Body of pancreas (tissue), 4 donors: ENCODE measurements at regions not wholly inside any gene's neighbourhood (a gene's known extent, or its start where the extent isn't known, plus 50 kb on each side); places are given as distances from the start of the nearest gene placed in this dataset.

Source experiments
- ATAC-seq: fragments of 150-250 bp; one replicate; pipeline ENCODE4 v1.9.1; 2016
- DNase-seq, 4 donors: peaks; one replicate each; pipeline ENCODE4 v3.0.0-alpha.2; 2019
- H3K27ac ChIP-seq, 4 donors: fragments of 200-600 bp; sonication (generic); 1 replicate in 3 of 4; 2 replicates in 1 of 4; pipeline versions ENCODE4 v1.5.1 to v1.6.1; 2016 to 2019; ENCODE audit warnings: mild to moderate bottlenecking in 1 of 4, mixed read lengths in 1 of 4, moderate library complexity in 1 of 4
- H3K27me3 ChIP-seq, 2 donors: fragments of 200-600 bp; sonication (generic); one replicate each; pipeline ENCODE4 v1.6.0; 2016; ENCODE audit warnings: mild to moderate bottlenecking in 1 of 2
- H3K36me3 ChIP-seq, 2 donors: fragments of 200-600 bp; sonication (generic); replicated peaks in 1 of 2; 2 replicates each; pipeline ENCODE4 v1.5.1; 2016; ENCODE audit warnings: low read depth in 2 of 2; ENCODE audit not compliant: insufficient read depth in 1 of 2
- H3K4me1 ChIP-seq: fragments of 200-600 bp; sonication (generic); one replicate; pipeline ENCODE4 v1.6.0; 2016
- H3K4me3 ChIP-seq, 2 donors: fragments of 200-600 bp; sonication (generic); 1 replicate in 1 of 2; 2 replicates in 1 of 2; pipeline ENCODE4 v1.5.1; 2016 to 2019
- H3K9me3 ChIP-seq, 3 donors: fragments of 200-600 bp; sonication (generic); 1 replicate in 2 of 3; 2 replicates in 1 of 3; pipeline ENCODE4 v1.5.1; 2016
- CTCF ChIP-seq, 7 experiments: fragments of 450-650 bp in 4 of 7; fragments of 200-600 bp in 3 of 7; sonication (generic) in 3 of 7; IDR thresholded peaks; one replicate each; pipeline ENCODE4 v1.5.1; 2016 to 2019; ENCODE audit warnings: antibody characterized with exemption in 7 of 7
- POLR2A ChIP-seq, 3 donors: fragments of 450-650 bp; IDR thresholded peaks; one replicate each; pipeline ENCODE4 v1.6.1; 2016; ENCODE audit warnings: antibody characterized with exemption in 3 of 3, mild to moderate bottlenecking in 2 of 3
- WGBS, 2 donors: methylation state at CpG; one replicate each; pipeline ENCODE4 v1.1.5; 2017; 5-methylcytosine and 5-hydroxymethylcytosine counted together
- intact Hi-C: fragments of 100-400 bp; cut with DNase I; formaldehyde crosslinking; loops from one replicate; pipeline ENCODE4 v1.15.1; 2023

GRCh38 chr2:106572541-106573450, 85.6 kb downstream of the CD8B2 start:
- ATAC-seq (no peak), DNase-seq (no peak)
- Histone ChIP-seq H3K4me1 (no peaks in the 10 kb centered on the region), H3K27ac (no peak overlapping the region), H3K36me3 (no peaks in the 10 kb centered on the region), H3K9me3 (no peaks in the 10 kb centered on the region), H3K27me3 (no peaks in the 10 kb centered on the region), H3K4me3 (no peak overlapping the region)
- TF ChIP-seq POLR2A (IDR thresholded peaks at IDR 0.05) (no peak), CTCF (IDR thresholded peaks at IDR 0.05) (peak in 1 of 7 experiments; percentile 8)
- intact Hi-C loops = no loop called here
- WGBS, 2 donors = 69 to 71% methylated on average over 8 of the region's 8 CpGs

GRCh38 chr2:106573773-106574172, 86.6 kb downstream of the CD8B2 start:
- intact Hi-C loops = no loop called here
- no peak for DNase-seq
- no peaks in the 10 kb centered on the region for H3K9me3 ChIP-seq
- H3K36me3 ChIP-seq = no peaks in the 10 kb centered on the region
- no peaks in the 10 kb centered on the region for H3K4me1 ChIP-seq
- H3K27me3 ChIP-seq = no peaks in the 10 kb centered on the region
- no peak for ATAC-seq
- H3K27ac ChIP-seq = no peak overlapping the region
- TF ChIP-seq POLR2A (IDR thresholded peaks at IDR 0.05) (no peak), CTCF (IDR thresholded peaks at IDR 0.05) (no peak)
- H3K4me3 ChIP-seq = no peak overlapping the region

- Histone ChIP-seq H3K9me3 (no peaks in the 10 kb centered on the region), H3K36me3 (no peaks in the 10 kb centered on the region), H3K4me1 (no peaks in the 10 kb centered on the region), H3K27me3 (no peaks in the 10 kb centered on the region), H3K4me3 (no peak overlapping the region), H3K27ac (no peak overlapping the region)
- ATAC-seq (peak; percentile 68), DNase-seq (peak in 2 of 4 donors; percentile 26 to 53)
- TF ChIP-seq CTCF (IDR thresholded peaks at IDR 0.05) (no peak), POLR2A (IDR thresholded peaks at IDR 0.05) (no peak)
- intact Hi-C loops = no loop called here
- whole genome bisulfite sequencing, 2 donors = 25 to 40% methylated on average over 6 of the region's 6 CpGs
These were observed 88.8 kb downstream of the CD8B2 start for GRCh38 chr2:106575955-106576354.

GRCh38 chr2:106577255-106577651, 90.1 kb downstream of the CD8B2 start:
- H3K36me3 ChIP-seq = no peaks in the 10 kb centered on the region
- TF ChIP-seq CTCF (IDR thresholded peaks at IDR 0.05) = no peak
- WGBS, 2 donors = 78 to 79% methylated on average over 5 of the region's 5 CpGs

GRCh38 chr2:106579750-106580197, 92.6 kb downstream of the CD8B2 start:
- H3K4me1 ChIP-seq = peaks cover 7% of the 10 kb centered on the region
- TF ChIP-seq CTCF (IDR thresholded peaks at IDR 0.05) = no peak
- TF ChIP-seq POLR2A (IDR thresholded peaks at IDR 0.05) = no peak
- peaks cover 0 to 9% of the 10 kb centered on the region in 2 donors for H3K27me3 ChIP-seq
- H3K36me3 ChIP-seq = no peaks in the 10 kb centered on the region
- H3K27ac ChIP-seq = no peak overlapping the region
- ATAC-seq (no peak), DNase-seq (no peak)
- WGBS, 2 donors = 9 to 12% methylated on average over 9 of the region's 9 CpGs
- no peaks in the 10 kb centered on the region for H3K9me3 ChIP-seq
- intact Hi-C loops = no loop called here
- H3K4me3 ChIP-seq = no peak overlapping the region

More at GRCh38 chr2:106577255-106577651, 90.1 kb downstream of the CD8B2 start:
- H3K4me3 ChIP-seq = no peak overlapping the region
- H3K4me1 ChIP-seq = peaks cover 4% of the 10 kb centered on the region
- no peaks in the 10 kb centered on the region for H3K9me3 ChIP-seq
- no peak overlapping the region for H3K27ac ChIP-seq
- DNase-seq (no peak), ATAC-seq (no peak)
- H3K27me3 ChIP-seq = no peaks in the 10 kb centered on the region
- intact Hi-C loops = no loop called here
